ENCODE measurements at regions not wholly inside any gene's neighbourhood (a gene's known extent, or its start where the extent isn't known, plus 50 kb on each side); places are given as distances from the start of the nearest gene placed in this dataset.

- H3K4me3 ChIP-seq (ENCODE audit: extremely low read depth in 1 of 4, insufficient read depth in 2 of 4, low read depth in 3 of 4, low read length in 4 of 4), result no peak overlapping the region
- H4K5ac ChIP-seq (ENCODE audit: insufficient read length, low read depth, low read length), result no peak overlapping the region
- H2BK120ac ChIP-seq (replicated peaks; ENCODE audit: low read depth, low read length), result no peak overlapping the region
- no peak overlapping the region; the same call in 1 of the 2 replicates for H2BK5ac ChIP-seq (ENCODE audit: low read depth, low read length)
- WGBS, 2 experiments (ENCODE audit: extremely low coverage in 1 of 2, insufficient coverage in 1 of 2, insufficient read length in 1 of 2, insufficient replicate concordance in 2 of 2, low coverage in 1 of 2, low lambda C conversion rate in 2 of 2, missing lambda C conversion rate in 1 of 2), result 61% methylated on average over 18 of the region's 18 CpGs; no CpG with 5 or more reads in 1 of the 2 experiments
- peak; percentile 88 for FAIRE-seq
- H3K79me1 ChIP-seq (ENCODE audit: low read depth, low read length), result no peaks in the 10 kb centered on the region
- H2AFZ ChIP-seq (ENCODE audit: low read length), result no peak overlapping the region
- no peaks in the 10 kb centered on the region for H4K20me1 ChIP-seq (replicated peaks in 1 of 2; ENCODE audit: control insufficient read depth in 1 of 2, insufficient read depth in 2 of 2, low read length in 2 of 2)
- POLR2A ChIA-PET (ENCODE audit: partially characterized antibody), result interaction anchor here (1.9 kb wide), 1 partner anchor 11 kb away, joined by 8 read pairs; no protein-coding TSS in a partner anchor
- H2BK20ac ChIP-seq (ENCODE audit: low read length), result no peak overlapping the region
- no peaks in the 10 kb centered on the region; the same call in 1 of the 2 replicates for H3K23me2 ChIP-seq (ENCODE audit: low read depth, low read length)
- no peak overlapping the region for H2AK5ac ChIP-seq (ENCODE audit: low read depth, low read length)
- no peak overlapping the region for H4K91ac ChIP-seq (replicated peaks; ENCODE audit: insufficient read length, low read length)
- no peak overlapping the region for H3K4ac ChIP-seq (replicated peaks; ENCODE audit: insufficient read length, low read depth, low read length)
- H3K14ac ChIP-seq (ENCODE audit: insufficient read length), result no peak overlapping the region
- H3K9ac ChIP-seq (replicated peaks in 1 of 4; ENCODE audit: extremely low read depth in 1 of 4, low read depth in 3 of 4, low read length in 3 of 4), result no peak overlapping the region
- no peak overlapping the region for H3K56ac ChIP-seq (replicated peaks; ENCODE audit: insufficient read length, low read depth, low read length)
- peaks cover 0 to 2% (median 0%) of the 10 kb centered on the region in 4 experiments; a peak in 1 of 7 replicates for H3K27me3 ChIP-seq (replicated peaks in 1 of 4; ENCODE audit: control insufficient read depth in 3 of 4, extremely low read depth in 1 of 4, insufficient read depth in 3 of 4, low read length in 3 of 4)
- H3K4me1 ChIP-seq (replicated peaks in 1 of 4; ENCODE audit: control insufficient read depth in 3 of 4, insufficient read depth in 4 of 4, low read length in 3 of 4), result peaks cover 1 to 13% (median 6%) of the 10 kb centered on the region in 4 experiments; a peak in 4 of 7 replicates
- no peak overlapping the region for H2BK15ac ChIP-seq (ENCODE audit: low read length)
- no peak overlapping the region for H3K23ac ChIP-seq (ENCODE audit: insufficient read length)
- no peaks in the 10 kb centered on the region for H3K36me3 ChIP-seq (ENCODE audit: control insufficient read depth in 2 of 4, insufficient read depth in 4 of 4, low read length in 3 of 4)
- DNase-seq (ENCODE audit: low read depth in 1 of 2, low spot score in 2 of 2), result peak in 1 of 2 experiments; percentile 52
- H4K8ac ChIP-seq (ENCODE audit: extremely low read depth, insufficient read depth, low read length), result no peak overlapping the region
- peaks cover 0 to 1% of the 10 kb centered on the region in 2 experiments; a peak in 1 of 4 replicates for H3K9me3 ChIP-seq (ENCODE audit: insufficient read depth in 2 of 2, low read depth in 1 of 2, low read length in 1 of 2)
- peak overlapping the region; percentile 9 to 10; a peak in 3 of 4 replicates for H3K4me2 ChIP-seq (ENCODE audit: insufficient read depth in 1 of 2, low read depth in 2 of 2, low read length in 2 of 2)
- no peak for TF ChIP-seq SIRT6 (IDR thresholded peaks at IDR 0.05; ENCODE audit: low read length)
- TF ChIP-seq TBP (IDR thresholded peaks at IDR 0.05; ENCODE audit: low read depth, low read length), result 0 out of 2 replicates have a peak, but pooled peaks have one; percentile 16
- 0 out of 2 replicates have a peak, but pooled peaks have one; percentile 7 for TF ChIP-seq POU5F1 (IDR thresholded peaks at IDR 0.05; ENCODE audit: low read depth, low read length)
- H3K18ac ChIP-seq (ENCODE audit: extremely low read depth, low read length), result peak overlapping the region; percentile 21; the same call in 1 of the 2 replicates
- H2BK12ac ChIP-seq (ENCODE audit: low read depth, low read length), result 0 out of 2 replicates have a peak overlapping the region, but pooled peaks have one; percentile 4
- CTCF ChIA-PET (ENCODE audit: partially characterized antibody), result interaction anchor here (1.5 kb wide), 1 partner anchor 56 kb away, joined by 3 read pairs; no protein-coding TSS in a partner anchor
- no peak overlapping the region for H3K27ac ChIP-seq (ENCODE audit: low read depth, low read length)
- no peaks in the 10 kb centered on the region for H3K79me2 ChIP-seq (ENCODE audit: control insufficient read depth in 1 of 2, insufficient read depth in 2 of 2, low read length in 2 of 2)
Observed at GRCh38 chr22:26893173-26894110, 236.1 kb downstream of the MIAT start.

Data from H1 (cell line).